A673 (cell line): ENCODE measurements at regions not wholly inside any gene's neighbourhood (a gene's known extent, or its start where the extent isn't known, plus 50 kb on each side); places are given as distances from the start of the nearest gene placed in this dataset.

Experiments used
- BruUV-seq: library from RNA; stranded (reverse); fragments of 400-500 nt; replicated peaks from 2 replicates; lab custom pipeline; 2021; lab: Mats Ljungman, UMichigan
- CTCF ChIA-PET: fragments of 300-600 bp; sonication (Branson Sonifier 250); formaldehyde crosslinking; loops from one replicate; lab custom pipeline; 2022; ENCODE audit warnings: antibody characterized with exemption; lab: Charles Lee
- POLR2A ChIA-PET: fragments of 300-600 bp; sonication (Branson Sonifier 250); formaldehyde crosslinking; loops from one replicate; lab custom pipeline; 2022; ENCODE audit warnings: antibody characterized with exemption; ENCODE audit not compliant: low non-redundant PET; lab: Charles Lee
- DNase-seq: peaks from one replicate; pipeline ENCODE4 v3.0.0-alpha.2; 2015; ENCODE audit warnings: low spot score
- H3K27ac ChIP-seq: fragments of 200-600 bp; sonication (generic); 2 replicates; pipeline ENCODE4 v1.5.1; 2016; ENCODE audit warnings: mixed run types, low read depth, mild to moderate bottlenecking, mixed read lengths, antibody characterized with exemption, low read length; ENCODE audit not compliant: poor library complexity, severe bottlenecking
- H3K27me3 ChIP-seq: fragments of 200-600 bp; sonication (generic); replicated peaks from 2 replicates; pipeline ENCODE4 v1.6.1; 2017; ENCODE audit warnings: mixed run types, low read depth, mild to moderate bottlenecking, mixed read lengths, antibody characterized with exemption, low read length; ENCODE audit not compliant: insufficient read depth, poor library complexity
- H3K36me3 ChIP-seq: fragments of 200-600 bp; sonication (generic); 2 replicates; pipeline ENCODE4 v1.6.1; 2016; ENCODE audit warnings: mixed run types, mild to moderate bottlenecking, mixed read lengths, antibody characterized with exemption, low read length; ENCODE audit not compliant: insufficient read depth, poor library complexity, severe bottlenecking
- H3K4me1 ChIP-seq: fragments of 200-600 bp; sonication (generic); 2 replicates; pipeline ENCODE4 v1.6.1; 2017; ENCODE audit warnings: mixed run types, mild to moderate bottlenecking, mixed read lengths, antibody characterized with exemption, low read length; ENCODE audit not compliant: insufficient read depth, poor library complexity, severe bottlenecking
- H3K4me3 ChIP-seq: fragments of 200-600 bp; sonication (generic); 2 replicates; pipeline ENCODE4 v1.5.1; 2016; ENCODE audit warnings: low read depth, mixed run types, mild to moderate bottlenecking, mixed read lengths, low read length; ENCODE audit not compliant: poor library complexity, severe bottlenecking
- H3K9me3 ChIP-seq: fragments of 200-600 bp; sonication (generic); 2 replicates; pipeline ENCODE4 v1.6.1; 2016; ENCODE audit warnings: mixed run types, low read depth, mild to moderate bottlenecking, mixed read lengths, antibody characterized with exemption, low read length; ENCODE audit not compliant: poor library complexity, severe bottlenecking
- CTCF ChIP-seq: fragments of 300-800, 200-600 bp; sonication (generic); conservative IDR thresholded peaks from 2 replicates; pipeline ENCODE4 v1.5.1; 2017; ENCODE audit warnings: low read depth, mild to moderate bottlenecking, antibody characterized with exemption, low read length, moderate library complexity, mixed read lengths
- EZH2 ChIP-seq: fragments of 200-600 bp; sonication (generic); IDR thresholded peaks from 2 replicates; pipeline ENCODE4 v1.6.1; 2017; ENCODE audit warnings: borderline replicate concordance, low read depth, mild to moderate bottlenecking, mixed read lengths, antibody characterized with exemption, low read length; ENCODE audit not compliant: poor library complexity, severe bottlenecking
- intact Hi-C: fragments of 100-400 bp; cut with micrococcal nuclease; formaldehyde crosslinking; loops from one replicate; pipeline ENCODE4 v1.10.0; 2022; ENCODE audit not compliant: unreplicated experiment

GRCh38 chr13:97522243-97522642 lies 88.3 kb downstream of the RAP2A start:
- POLR2A ChIA-PET = no interaction called here
- CTCF ChIA-PET = no interaction called here
- Histone ChIP-seq H3K36me3 (no peaks in the 10 kb centered on the region), H3K9me3 (no peaks in the 10 kb centered on the region), H3K27me3 (no peaks in the 10 kb centered on the region), H3K27ac (no peak overlapping the region), H3K4me1 (no peaks in the 10 kb centered on the region), H3K4me3 (no peak overlapping the region)
- no peak for DNase-seq
- intact Hi-C loops = no loop called here
- TF ChIP-seq CTCF = no peak
- TF ChIP-seq EZH2 = no peak
- no TSS peak for BruUV-seq

GRCh38 chr13:97526556-97526955 lies 92.6 kb downstream of the RAP2A start:
- H3K36me3 ChIP-seq = no peaks in the 10 kb centered on the region
- DNase-seq = no peak
- no peak for TF ChIP-seq EZH2
- no peak for TF ChIP-seq CTCF
- H3K27ac ChIP-seq = no peak overlapping the region
- CTCF ChIA-PET = no interaction called here
- POLR2A ChIA-PET = no interaction called here
- no peak overlapping the region for H3K4me3 ChIP-seq
- BruUV-seq = no TSS peak
- H3K9me3 ChIP-seq = no peaks in the 10 kb centered on the region
- no peaks in the 10 kb centered on the region for H3K4me1 ChIP-seq
- H3K27me3 ChIP-seq = no peaks in the 10 kb centered on the region
- intact Hi-C loops = no loop called here

- ChIA-PET POLR2A (interaction anchor here (0.6 kb wide), 1 partner anchor 148 kb away, joined by 3 read pairs; no protein-coding TSS in a partner anchor), CTCF (no interaction called here)
- Histone ChIP-seq H3K4me1 (no peaks in the 10 kb centered on the region), H3K9me3 (no peaks in the 10 kb centered on the region), H3K4me3 (no peak overlapping the region), H3K27me3 (no peaks in the 10 kb centered on the region), H3K36me3 (no peaks in the 10 kb centered on the region), H3K27ac (no peak overlapping the region)
- TF ChIP-seq EZH2 = no peak
- TF ChIP-seq CTCF = no peak
- no TSS peak for BruUV-seq
- no peak for DNase-seq
- intact Hi-C loops = no loop called here
These were observed 94.5 kb downstream of the RAP2A start for GRCh38 chr13:97528518-97528917.
